ENCODE measurements at regions not wholly inside any gene's neighbourhood (a gene's known extent, or its start where the extent isn't known, plus 50 kb on each side); places are given as distances from the start of the nearest gene placed in this dataset.
"Not testable (repeated sequence)": the region's sequence is repeated elsewhere in the genome, so short reads cannot be mapped to it uniquely, and the experiment has no call there.

DNA sequence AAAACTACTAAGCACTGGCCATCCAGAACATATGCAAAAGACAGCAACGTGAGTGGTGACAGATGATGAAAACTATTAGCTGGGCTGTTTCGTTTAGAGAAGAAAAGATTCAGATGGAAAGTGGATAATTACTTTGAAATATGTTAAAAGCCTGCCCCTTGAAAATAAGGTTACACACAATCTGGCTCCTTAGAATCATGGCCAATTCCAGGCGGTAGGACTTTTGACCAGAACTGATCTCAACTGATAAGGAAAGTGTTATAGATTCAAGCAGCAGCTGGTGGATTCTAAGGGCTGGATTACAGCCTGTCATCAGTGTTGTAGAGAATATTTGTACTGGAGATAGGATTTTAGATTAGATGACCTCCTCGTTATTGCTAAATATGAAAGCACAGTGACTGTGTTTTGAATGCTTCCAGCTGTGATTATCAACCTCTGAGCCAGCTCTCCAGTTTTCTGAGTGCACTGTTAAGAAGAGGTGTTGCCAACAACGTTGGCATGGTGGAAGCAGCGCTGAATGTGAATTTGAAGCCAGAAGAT, 75.1 kb downstream of the KBTBD2 start:
- not testable (repeated sequence) for DNase-seq

DNA sequence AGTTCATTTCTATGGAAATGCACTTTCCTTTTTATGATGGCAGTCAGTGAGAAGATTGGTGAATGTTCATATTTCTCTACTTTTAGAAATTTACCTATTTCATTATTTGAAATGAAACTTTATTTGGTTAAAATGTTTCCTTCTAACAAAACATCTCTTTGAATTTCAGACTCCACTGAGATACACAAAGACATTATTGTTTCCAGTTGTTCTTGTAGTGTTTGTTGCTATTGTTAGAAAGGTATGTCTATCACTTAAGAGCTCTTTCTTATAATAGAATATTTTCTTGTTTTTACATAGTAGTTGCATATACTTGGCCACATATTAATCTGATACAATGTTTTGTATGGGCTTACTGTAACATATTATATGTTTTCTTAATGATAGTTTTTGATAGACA, 76.8 kb downstream of the KBTBD2 start:
- not testable (repeated sequence) for DNase-seq

DNA sequence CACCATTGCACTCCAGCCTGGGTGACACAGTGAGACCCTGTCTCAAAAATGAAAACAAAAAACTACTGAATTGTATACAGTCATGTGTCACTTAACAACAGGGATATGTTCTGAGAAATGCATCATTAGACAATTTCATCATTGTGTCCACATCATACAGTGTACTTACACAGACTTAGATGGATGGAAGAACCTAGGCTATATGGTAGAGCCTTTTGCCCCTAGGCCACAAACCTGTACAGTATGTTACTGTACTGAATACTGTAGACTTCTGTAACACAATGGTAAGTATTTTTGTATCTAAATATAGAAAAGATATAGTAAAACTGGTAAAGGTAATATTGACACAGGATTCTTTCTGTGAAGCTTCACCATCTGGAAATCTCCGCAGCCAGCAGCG, 81.7 kb downstream of the KBTBD2 start:
- DNase-seq = no peak

DNA sequence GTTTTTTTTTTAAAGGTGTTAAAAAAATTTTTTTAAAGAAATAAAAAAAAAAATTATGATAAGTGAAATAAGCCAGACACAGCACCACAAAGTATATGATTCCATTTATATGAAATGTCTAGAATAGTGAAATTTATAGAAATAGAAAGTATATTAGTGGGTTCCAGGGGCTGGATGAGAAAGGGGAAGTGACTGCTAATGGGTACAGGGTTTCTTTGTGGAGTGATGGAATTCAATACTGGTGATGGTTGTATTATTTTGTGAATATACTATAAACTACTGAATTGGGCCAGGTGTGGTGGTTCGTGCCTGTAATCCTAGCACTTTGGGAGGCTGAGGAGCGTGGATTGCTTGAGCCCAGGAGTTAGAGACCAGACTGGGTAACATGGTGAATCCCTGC, 82.2 kb downstream of the KBTBD2 start:
- DNase-seq = no peak

DNA sequence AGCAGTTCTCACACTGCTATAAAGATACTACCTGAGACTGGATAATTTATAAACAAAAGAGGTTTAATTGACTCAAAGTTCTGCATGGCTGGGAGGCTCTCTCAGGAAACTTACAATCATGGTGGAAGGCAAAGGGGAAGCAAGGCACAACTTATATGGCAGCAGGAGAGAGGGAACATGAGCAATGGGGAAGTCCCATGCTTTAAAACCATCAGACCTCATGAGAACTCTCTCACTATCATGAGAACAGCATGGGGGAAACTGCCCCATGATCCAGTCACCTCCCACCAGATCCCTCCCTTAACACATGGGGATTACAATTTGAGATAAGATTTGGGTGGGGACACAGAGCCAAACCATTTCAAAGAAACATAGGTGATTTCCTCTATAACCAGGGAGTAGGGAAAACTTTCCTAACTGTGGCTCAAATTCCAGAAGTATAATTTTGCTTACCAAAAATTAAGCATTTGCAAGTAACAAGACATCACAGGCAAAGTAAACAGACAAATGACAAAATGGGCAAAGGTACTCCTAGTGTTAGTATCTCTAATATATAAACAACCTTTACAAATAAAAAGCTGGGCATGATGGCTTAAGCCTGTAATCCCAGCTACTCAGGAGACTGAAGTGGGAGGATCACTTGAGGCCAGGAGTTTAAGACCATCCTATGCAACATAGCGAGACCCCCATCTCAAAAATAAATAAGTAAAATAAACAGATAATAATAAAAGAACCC, 88.0 kb downstream of the KBTBD2 start:
- no peak for DNase-seq

DNA sequence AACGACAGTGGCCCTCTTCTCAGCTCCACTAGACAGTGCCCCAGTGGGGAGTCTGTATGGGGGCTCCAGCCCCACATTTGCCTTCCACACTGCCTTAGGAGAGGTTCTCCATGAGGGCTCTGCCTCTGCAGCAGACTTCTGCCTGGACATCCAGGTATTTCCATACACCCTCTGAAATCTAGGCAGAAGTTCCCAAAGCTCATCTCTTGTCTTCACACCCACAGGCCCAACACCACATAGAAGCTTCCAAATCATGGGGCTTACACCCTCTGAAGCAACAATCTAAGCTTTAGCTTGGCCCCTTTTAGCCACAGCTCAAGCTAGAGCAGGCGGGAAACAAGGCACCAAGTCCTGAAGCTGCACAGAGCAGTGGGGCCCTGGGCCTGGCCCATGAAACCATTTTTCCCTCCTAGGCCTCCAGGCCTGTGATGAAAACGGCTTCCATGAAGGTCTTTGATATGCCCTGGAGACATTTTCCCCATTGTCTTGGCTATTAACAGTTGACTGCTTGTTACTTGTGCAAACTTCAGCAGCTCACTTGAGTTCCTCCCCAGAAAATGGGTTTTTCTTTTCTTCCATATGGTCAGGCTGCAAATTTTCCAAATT, 89.2 kb downstream of the KBTBD2 start:
- DNase-seq = no peak

DNA sequence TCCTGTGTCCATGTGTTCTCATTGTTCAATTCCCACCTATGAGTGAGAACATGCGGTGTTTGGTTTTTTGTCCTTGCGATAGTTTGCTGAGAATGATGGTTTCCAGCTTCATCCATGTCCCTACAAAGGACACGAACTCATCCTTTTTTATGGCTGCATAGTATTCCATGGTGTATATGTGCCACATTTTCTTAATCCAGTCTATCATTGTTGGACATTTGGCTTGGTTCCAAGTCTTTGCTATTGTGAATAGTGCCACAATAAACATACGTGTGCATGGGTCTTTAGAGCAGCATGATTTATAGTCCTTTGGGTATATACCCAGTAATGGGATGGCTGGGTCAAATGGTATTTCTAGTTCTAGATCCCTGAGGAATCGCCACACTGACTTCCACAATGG, 98.5 kb downstream of the KBTBD2 start:
- DNase-seq = not testable (repeated sequence)

DNA sequence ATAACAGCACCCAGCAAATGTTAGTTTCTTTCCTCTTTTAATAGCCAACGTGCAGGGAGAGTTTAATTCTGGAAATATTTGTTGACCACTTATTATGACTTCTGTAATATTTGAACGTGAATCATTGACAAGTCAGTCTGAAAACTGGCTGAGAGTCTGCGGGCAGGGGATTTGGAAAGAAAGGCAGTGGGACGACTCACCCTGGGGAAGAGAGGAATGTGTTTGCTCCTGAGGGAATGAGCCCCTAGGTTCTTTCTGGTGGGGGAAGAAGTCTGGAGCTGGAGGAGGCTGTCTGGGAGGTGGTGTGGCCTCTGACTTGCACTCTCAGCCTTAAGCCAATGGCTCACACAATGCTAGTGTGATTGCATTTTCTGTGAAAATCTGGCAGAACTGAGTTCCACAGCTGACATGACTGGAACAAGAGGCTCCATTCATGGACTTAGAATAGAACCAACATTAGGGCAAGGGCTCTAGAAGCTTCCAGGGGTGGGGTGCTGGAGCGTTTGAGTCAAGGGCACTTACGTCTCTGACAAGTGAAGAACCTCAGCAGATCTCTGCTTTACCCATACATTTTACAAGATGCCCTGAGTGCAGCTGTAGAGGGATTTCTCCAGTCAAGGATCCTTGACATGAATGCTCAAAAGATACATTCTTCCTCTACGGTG, 100.7 kb downstream of the KBTBD2 start:
- DNase-seq = not testable (repeated sequence)

DNA sequence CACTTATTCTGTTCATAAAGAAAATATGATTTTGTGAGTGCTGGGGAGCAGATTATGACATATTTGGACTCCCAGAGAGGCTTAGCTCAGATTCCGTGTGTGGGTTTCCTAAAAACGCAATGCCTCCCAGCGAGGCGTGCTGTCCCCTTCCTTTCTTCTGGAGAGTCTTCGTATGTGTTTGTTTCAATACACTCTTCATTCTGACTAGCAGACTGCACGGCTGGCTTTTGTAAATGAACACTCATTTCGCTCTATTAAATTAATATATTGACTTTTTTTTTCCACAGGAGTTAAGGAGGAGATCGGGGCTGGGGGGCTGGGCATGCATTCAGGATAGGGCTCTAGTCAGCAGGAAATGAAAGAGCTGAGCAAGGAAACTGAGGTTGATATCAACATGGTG, 102.3 kb downstream of the KBTBD2 start:
- not testable (repeated sequence) for DNase-seq

DNA sequence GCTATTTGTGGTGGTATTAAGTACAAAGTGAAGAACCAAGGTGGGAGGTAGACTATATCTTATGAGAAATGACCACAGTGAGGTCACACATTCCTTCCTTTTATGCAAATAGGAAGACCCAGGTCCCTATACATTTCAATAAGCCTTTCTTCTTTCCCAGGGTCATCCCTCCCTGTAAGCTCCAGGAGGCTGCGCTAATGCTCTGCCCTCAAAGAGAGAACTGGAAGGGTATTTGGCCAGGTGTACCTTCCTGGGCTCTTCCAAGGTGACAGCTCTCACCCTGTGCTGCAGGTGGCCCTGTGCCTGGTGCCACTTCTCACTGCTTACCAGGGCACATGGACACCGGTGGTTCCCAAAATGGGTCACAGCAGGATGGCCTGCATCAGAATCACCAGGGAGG, 103.4 kb downstream of the KBTBD2 start:
- not testable (repeated sequence) for DNase-seq

DNA sequence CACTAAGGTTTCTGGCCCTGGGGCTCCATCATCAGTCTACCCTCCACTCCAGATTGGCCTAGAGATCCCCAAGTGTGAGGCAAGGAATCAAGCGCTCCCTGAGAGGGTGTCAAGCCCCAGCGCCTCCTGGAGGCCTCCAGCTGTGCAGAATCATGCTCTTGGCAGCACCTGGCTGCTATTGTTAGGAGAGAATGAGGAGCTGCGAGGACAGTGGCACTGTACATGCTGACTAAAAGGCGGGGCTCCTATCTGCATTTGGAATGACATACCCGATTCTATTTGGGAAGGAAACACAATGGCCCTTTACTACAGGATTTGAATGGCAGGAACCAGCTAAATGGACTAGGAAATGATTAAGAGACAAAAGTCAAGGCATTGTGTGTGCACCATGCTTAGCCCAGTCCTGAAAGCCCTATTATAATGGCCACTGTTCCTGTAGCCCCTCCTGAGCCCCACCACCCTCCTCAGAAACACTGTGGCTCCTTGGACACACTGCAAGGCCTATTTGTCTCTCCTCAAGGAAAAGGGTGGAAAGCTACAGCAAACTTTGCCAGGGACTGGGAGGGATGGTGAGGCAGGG, 106.1 kb downstream of the KBTBD2 start:
- DNase-seq = not testable (repeated sequence)

DNA sequence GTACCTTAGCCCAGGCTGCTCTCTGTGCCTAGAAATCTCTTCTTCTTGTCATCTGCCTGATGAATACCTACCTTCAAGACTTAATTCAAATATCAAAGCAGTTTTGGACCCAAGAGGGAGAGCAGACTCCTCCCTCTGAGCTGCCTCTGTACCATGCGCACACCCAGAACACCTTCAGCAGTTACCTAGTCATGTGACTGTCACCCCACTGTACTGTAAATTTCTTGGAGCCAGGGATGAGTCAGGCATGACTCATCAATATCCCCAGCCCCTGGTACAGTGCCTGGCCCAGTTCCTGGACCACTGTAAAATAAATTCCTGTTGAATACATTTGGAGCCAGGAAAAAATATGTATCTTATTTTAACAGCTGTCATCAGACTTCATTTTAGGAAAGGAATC, 111.7 kb downstream of the KBTBD2 start:
- DNase-seq = not testable (repeated sequence)

DNA sequence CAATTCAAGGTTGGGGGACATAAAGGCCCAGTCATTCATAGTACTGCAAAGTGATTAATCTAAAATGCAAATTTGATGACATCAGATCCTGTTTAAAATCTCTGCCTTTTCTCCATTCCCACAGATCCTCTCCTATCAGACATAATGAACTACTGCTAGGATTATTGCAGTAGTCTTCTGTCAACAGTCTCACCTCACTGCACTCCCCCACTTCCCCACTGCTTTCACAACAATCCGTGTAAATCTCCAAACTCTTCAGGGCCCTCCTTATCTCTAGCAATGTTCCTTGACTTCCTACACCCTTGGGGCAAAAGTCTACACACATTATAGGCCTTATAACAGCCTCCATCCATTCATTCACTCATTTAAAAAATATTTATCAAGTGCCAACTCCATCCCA, 112.4 kb downstream of the KBTBD2 start:
- DNase-seq = no peak

DNA sequence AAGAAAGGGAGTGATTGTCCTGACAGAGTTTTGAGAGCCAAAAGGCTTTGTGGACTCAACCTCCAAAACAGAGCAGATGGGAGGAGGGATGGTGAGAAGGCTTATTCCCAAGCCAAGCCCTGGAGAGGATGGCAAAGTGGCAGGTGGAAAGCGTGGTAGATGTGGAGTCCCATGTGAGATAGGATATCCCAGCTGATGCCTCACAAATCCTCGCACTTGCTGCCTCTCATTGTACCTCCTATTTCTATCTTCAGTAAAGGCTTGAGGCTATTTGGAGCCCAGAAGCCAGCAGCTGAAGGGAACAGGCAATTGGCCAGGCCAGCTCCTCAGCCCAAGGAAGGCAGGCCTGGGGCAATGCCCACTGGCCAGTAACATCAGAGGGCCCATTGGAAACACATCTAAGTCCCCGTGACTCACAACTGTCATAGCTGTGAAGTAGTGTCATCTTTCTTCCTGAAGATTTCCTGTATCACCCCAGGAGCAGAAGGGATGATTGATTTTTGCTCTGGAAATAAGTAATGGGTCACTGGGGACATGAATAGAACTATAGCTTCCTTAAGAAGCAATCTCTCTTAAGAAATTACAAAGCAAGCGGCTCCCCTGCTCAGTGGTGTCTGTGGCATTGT, 114.4 kb downstream of the KBTBD2 start:
- DNase-seq = not testable (repeated sequence)

DNA sequence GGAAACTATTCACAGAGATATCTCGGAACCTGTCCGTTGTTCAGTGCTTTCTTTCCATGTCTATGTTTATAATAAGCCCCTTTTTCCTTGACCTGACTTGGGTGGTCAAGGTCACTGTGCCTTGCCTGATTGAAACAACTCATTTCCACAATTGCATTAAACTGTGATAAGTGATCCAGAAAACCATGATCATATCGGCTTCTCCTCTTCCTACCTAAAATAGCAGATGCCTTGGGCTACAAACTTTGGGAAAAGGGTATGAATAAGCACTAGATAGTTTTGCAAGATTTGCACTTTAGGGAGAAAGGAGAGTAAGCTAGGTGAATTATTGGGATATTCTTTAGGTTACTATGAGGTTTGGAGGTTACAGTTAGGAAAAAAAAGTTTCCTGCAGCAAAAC, 115.2 kb downstream of the KBTBD2 start:
- DNase-seq = not testable (repeated sequence)

DNA sequence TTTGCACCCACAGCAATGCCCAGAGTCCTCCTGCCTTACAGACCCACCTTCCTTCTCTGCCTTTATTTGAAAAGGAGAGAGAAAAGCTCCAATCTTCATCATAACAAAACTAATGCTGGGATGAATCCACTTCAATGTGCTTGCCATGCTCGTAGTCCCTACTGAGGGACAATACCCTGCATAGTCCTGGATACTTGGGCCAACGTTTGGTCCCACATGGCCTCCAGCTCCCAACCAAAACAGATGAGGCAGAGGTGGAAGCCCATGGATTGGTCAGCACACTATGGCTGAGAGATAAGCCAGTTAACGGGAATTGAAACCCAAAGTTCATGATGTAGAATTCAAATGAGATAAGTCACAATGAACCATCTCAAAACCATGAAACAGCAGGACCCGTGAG, 115.8 kb downstream of the KBTBD2 start:
- not testable (repeated sequence) for DNase-seq

DNA sequence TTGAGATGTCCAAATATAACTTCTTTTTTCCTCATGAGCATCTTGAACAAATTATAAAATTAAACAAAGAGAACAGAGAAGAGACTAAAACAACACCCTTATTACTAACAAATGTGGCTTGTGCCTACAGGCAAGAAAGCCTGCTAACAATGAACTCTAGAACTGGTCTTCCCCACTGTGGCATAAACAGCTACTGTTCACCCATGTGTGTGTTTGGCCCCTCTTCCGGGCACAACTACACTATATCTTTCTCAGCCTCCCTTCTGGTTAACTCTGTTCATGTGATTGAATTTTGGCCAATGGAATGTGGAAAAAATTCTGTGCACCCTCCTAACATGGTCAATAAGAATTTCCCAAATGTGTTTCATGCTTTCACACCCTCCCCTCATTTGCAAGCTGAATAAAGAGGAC, 117.0 kb downstream of the KBTBD2 start:
- no peak for DNase-seq

DNA sequence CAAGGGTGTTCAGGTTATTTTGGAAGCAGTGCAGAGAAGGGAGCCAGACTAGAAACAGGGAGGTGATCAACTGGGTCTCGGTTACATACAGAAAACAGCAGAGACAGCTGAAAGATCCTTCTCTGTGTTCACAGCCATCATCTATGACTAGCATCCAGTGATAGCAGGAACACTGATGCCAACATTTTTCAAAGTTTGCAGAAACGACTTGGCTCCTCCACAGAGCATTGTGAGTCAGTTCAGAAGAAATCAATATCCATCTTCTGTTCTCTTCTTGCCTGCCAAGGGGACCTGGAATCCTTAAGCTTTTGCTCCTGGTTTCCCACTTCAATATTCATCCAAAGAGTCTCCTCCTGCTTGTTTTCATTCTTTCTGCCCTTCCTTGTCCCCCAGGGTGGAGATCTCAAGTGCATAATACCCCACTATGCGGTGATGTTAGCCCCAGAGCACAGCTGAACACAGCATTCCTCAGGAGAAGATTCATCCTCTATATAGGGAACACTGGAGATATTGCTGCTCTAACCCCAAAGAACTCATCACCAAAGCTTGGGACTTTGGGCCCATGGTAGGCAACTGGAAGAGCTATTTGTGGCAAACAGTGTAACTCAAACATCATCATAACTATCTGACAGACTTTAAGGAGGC, 122.6 kb downstream of the KBTBD2 start:
- not testable (repeated sequence) for DNase-seq

DNA sequence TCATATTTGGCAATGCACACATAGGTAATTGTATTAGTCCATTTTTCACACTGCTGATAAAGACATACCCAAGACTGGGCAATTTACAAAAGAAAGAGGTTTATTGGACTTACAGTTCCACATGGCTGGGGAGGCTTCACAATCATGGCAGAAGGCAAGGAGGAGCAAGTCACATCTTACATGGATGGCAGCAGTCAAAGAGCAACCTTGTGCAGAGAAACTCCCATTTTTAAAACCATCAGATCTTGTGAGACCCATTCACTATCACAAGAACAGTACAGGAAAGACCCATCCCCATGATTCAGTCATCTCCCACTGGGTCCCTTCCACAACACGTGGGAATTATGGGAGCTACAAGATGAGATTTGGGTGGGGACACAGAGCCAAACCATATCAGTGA, 123.2 kb downstream of the KBTBD2 start:
- DNase-seq = not testable (repeated sequence)

DNA sequence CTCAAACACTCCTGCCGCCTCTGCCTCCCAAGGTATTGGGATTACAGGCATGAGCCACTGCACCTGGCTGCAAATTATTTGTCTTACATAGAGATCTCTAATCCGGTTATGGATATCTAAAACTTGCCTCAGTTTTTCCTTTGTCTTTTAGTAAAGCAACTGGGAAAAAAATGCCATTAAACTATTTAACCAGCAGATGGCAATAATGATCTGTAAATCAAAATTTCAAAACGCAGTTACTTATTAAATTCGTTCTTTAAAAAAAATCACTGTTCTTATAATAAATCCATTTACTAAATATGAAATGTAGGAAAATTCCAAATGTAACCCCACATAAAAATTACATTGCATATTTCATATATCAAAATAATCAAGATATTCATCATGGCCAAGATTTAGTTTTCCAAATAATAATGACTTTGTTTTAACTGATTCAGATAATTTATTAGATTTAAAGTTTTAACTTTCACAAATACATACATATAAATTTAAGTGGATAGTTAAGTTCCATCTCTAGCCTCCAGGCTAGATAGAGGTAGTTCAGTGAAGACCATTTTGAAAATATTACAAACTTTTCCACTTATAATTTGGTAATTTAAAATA, 125.8 kb downstream of the KBTBD2 start:
- DNase-seq = not testable (repeated sequence)

DNA sequence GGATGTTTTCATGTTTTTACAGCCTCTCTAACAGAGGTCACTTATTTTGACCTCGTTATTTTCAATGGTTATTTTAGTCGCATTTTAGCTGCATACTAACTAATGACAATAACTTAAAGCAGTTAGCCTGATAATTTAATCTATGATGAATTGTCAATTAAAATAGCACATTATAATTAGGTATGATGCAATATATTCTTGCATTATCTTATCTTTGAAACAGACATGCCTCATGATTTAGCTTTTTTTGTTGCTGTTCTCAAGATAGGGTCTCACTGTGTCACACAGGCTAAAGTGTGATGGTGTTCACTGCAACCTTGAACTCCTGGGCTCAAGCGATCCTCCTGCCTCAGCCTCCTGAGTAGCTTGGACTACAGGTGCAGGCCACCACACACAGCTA, 126.4 kb downstream of the KBTBD2 start:
- DNase-seq = no peak

DNA sequence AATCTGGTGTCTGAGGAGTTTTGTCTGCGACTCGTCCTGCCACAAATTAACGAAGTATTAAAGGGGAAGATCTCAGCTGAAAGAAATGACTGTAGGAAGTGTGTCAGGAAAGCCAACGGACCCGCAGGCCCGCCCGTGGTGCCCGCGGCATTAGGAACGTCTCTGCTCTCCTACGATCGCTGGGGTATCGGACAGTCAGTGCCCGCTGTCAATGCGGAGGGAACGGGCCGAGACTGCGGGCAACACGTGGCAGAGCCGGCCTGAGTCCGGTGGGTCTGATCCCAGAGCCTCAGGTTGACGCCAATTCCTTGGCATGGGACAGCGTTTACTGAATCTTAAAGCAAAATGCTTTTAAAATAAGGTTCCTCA, 128.7 kb downstream of the KBTBD2 start:
- DNase-seq = no peak

All from stimulated activated CD4-positive, alpha-beta T cell treated with anti-CD3 and anti-CD28 coated beads, Interleukin-1b, Interleukin-23, amount 100 ng/mL, for 48 hours (primary cell).